ENCODE measurements at regions not wholly inside any gene's neighbourhood (a gene's known extent, or its start where the extent isn't known, plus 50 kb on each side); places are given as distances from the start of the nearest gene placed in this dataset.

DNA sequence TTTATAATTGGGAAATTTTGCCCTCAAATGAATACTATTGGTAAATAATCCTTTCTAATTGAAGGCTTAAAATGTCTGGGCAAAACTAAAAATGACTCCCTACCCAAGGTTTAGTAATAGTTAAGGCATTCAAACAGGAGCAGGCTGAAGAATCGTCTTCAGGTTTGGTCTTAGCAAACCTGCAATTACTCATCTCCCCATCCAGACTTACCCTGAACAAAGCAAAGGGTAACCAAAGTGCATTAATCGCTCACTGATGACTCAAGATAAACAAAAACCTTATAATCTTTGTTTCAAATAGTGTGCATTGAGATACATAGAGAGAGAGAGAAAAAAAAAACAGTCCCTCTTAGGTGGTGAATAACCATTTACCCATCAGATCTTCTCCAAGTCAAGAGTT is 225.5 kb downstream of the BMP2 start:
- no peaks in the 10 kb centered on the region for H3K4me1 Mint-ChIP-seq (ENCODE audit: low read depth)
- no peak for DNase-seq (ENCODE audit: low spot score)
- no peak overlapping the region for H3K27ac Mint-ChIP-seq
- no peak overlapping the region for H3K4me3 Mint-ChIP-seq (ENCODE audit: low read depth)
- intact Hi-C loops (cut with micrococcal nuclease): no loop called here
- peaks cover 34% of the 10 kb centered on the region for H3K9me3 Mint-ChIP-seq
- no peaks in the 10 kb centered on the region for H3K27me3 Mint-ChIP-seq (ENCODE audit: low read depth)
- H3K36me3 Mint-ChIP-seq (ENCODE audit: low read depth): no peaks in the 10 kb centered on the region

GRCh38 chr20:6993511-6993910 is 226.0 kb downstream of the BMP2 start:
- no peak for DNase-seq (ENCODE audit: low spot score)
- Mint-ChIP-seq H3K27me3 (ENCODE audit: low read depth) (no peaks in the 10 kb centered on the region), H3K27ac (no peak overlapping the region), H3K4me3 (ENCODE audit: low read depth) (no peak overlapping the region), H3K36me3 (ENCODE audit: low read depth) (no peaks in the 10 kb centered on the region), H3K4me1 (ENCODE audit: low read depth) (no peaks in the 10 kb centered on the region), H3K9me3 (peaks cover 31% of the 10 kb centered on the region)
- intact Hi-C loops (cut with micrococcal nuclease): no loop called here

GRCh38 chr20:6994452-6994851 is 227.0 kb downstream of the BMP2 start:
- intact Hi-C loops (cut with micrococcal nuclease): no loop called here
- H3K36me3 Mint-ChIP-seq (ENCODE audit: low read depth): no peaks in the 10 kb centered on the region
- no peak overlapping the region for H3K4me3 Mint-ChIP-seq (ENCODE audit: low read depth)
- no peak for DNase-seq (ENCODE audit: low spot score)
- H3K27me3 Mint-ChIP-seq (ENCODE audit: low read depth): no peaks in the 10 kb centered on the region
- no peaks in the 10 kb centered on the region for H3K4me1 Mint-ChIP-seq (ENCODE audit: low read depth)
- peaks cover 28% of the 10 kb centered on the region for H3K9me3 Mint-ChIP-seq
- H3K27ac Mint-ChIP-seq: no peak overlapping the region

DNA sequence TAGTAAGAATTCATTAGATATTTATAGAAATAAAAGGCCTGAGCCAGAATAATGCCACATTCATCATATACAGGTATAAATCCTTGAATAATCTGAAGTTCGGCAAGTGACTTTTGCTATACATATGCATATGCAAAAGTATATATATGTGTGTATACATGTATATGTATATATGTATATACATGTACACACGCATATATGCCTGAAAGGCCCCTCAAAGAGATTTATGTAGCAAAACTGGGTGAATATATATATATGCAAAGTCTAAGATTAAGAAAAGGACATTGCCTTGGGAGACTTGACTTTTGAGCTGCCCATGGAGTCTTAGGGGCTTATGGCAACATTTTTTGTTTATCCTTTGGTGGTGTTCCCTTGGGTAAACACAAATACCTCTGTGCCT is 231.4 kb downstream of the BMP2 start:
- Mint-ChIP-seq H3K27ac (no peak overlapping the region), H3K36me3 (ENCODE audit: low read depth) (no peaks in the 10 kb centered on the region), H3K4me1 (ENCODE audit: low read depth) (no peaks in the 10 kb centered on the region), H3K4me3 (ENCODE audit: low read depth) (no peak overlapping the region), H3K27me3 (ENCODE audit: low read depth) (no peaks in the 10 kb centered on the region), H3K9me3 (peaks cover 30% of the 10 kb centered on the region)
- intact Hi-C loops (cut with micrococcal nuclease): no loop called here
- DNase-seq (ENCODE audit: low spot score): no peak

- peaks cover 25% of the 10 kb centered on the region for H3K9me3 Mint-ChIP-seq
- intact Hi-C loops (cut with micrococcal nuclease): no loop called here
- no peaks in the 10 kb centered on the region for H3K27me3 Mint-ChIP-seq (ENCODE audit: low read depth)
- H3K4me1 Mint-ChIP-seq (ENCODE audit: low read depth): no peaks in the 10 kb centered on the region
- H3K4me3 Mint-ChIP-seq (ENCODE audit: low read depth): no peak overlapping the region
- H3K36me3 Mint-ChIP-seq (ENCODE audit: low read depth): no peaks in the 10 kb centered on the region
- no peak for DNase-seq (ENCODE audit: low spot score)
- no peak overlapping the region for H3K27ac Mint-ChIP-seq
Observed at GRCh38 chr20:6999381-6999780, 231.9 kb downstream of the BMP2 start.

DNA sequence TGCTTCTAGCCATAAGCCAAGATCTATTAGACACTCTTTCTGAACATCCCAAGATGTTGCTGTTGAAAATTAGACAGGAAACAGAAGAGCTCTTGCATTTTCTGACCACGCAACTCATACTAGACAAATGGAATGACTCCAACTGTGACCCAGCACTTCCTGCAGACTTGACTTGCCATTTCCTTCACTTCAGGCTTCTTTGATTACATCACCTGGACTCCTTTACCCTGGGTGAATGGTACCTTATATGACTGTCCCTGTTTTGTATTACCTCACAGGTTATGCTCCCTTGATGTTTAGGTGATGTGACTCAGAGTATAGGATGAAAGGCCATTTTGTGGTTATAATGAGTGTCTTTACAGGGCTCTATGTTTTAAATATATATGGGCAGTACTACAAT is 236.1 kb downstream of the BMP2 start:
- Mint-ChIP-seq H3K4me1 (ENCODE audit: low read depth) (no peaks in the 10 kb centered on the region), H3K9me3 (peaks cover 34% of the 10 kb centered on the region), H3K36me3 (ENCODE audit: low read depth) (no peaks in the 10 kb centered on the region), H3K4me3 (ENCODE audit: low read depth) (no peak overlapping the region), H3K27ac (no peak overlapping the region), H3K27me3 (ENCODE audit: low read depth) (no peaks in the 10 kb centered on the region)
- no peak for DNase-seq (ENCODE audit: low spot score)
- intact Hi-C loops (cut with micrococcal nuclease): no loop called here

- intact Hi-C loops (cut with micrococcal nuclease): no loop called here
- no peak for DNase-seq (ENCODE audit: low spot score)
- no peak overlapping the region for H3K27ac Mint-ChIP-seq
- H3K9me3 Mint-ChIP-seq: peaks cover 41% of the 10 kb centered on the region
- no peaks in the 10 kb centered on the region for H3K27me3 Mint-ChIP-seq (ENCODE audit: low read depth)
- H3K4me1 Mint-ChIP-seq (ENCODE audit: low read depth): no peaks in the 10 kb centered on the region
- no peak overlapping the region for H3K4me3 Mint-ChIP-seq (ENCODE audit: low read depth)
- no peaks in the 10 kb centered on the region for H3K36me3 Mint-ChIP-seq (ENCODE audit: low read depth)
Observed at GRCh38 chr20:7004801-7005200, 237.3 kb downstream of the BMP2 start.

DNA sequence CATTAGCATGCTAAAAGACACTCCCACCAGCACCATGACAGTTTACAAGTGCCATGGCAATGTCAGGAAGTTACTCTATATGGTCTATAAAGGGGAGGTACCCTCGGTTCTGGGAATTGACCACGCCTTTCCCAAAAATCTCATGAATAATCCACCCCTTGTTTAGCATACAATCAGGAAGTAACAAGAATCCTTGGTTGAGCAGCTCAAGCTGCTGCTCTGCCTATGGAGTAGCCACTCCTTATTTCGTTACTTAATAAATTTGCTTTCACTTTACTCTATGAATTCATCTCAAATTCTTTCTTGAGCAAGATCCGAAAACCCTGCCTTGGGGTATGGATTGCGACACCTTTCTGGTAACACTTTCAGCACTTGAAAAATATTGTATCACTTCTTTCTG is 243.0 kb downstream of the BMP2 start:
- Mint-ChIP-seq H3K4me1 (ENCODE audit: low read depth) (no peaks in the 10 kb centered on the region), H3K4me3 (ENCODE audit: low read depth) (no peak overlapping the region), H3K9me3 (peaks cover 34% of the 10 kb centered on the region), H3K27ac (no peak overlapping the region), H3K36me3 (ENCODE audit: low read depth) (no peaks in the 10 kb centered on the region), H3K27me3 (ENCODE audit: low read depth) (no peaks in the 10 kb centered on the region)
- intact Hi-C loops (cut with micrococcal nuclease): no loop called here
- no peak for DNase-seq (ENCODE audit: low spot score)

DNA sequence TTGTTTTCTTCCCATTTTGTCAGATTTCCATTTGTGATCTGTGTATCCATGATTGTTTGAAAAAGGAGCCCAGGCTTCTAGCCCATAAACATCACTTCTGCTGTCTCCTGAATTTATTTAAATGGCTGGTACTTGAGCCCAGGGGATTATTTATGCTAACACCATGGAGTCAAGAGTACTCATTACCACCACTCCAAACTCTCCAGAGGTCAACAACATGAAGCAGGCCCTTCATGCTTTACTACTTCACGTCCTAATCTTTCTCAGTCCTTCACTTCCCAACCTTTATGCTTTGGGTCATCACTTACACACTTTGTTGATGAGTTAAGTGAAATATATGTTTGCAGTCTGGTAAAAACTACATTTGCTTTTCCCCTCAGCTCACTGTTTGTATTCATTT is 247.8 kb downstream of the BMP2 start:
- Mint-ChIP-seq H3K4me3 (ENCODE audit: low read depth) (no peak overlapping the region), H3K27ac (no peak overlapping the region), H3K36me3 (ENCODE audit: low read depth) (no peaks in the 10 kb centered on the region), H3K9me3 (peaks cover 13% of the 10 kb centered on the region), H3K4me1 (ENCODE audit: low read depth) (no peaks in the 10 kb centered on the region), H3K27me3 (ENCODE audit: low read depth) (no peaks in the 10 kb centered on the region)
- no peak for DNase-seq (ENCODE audit: low spot score)
- intact Hi-C loops (cut with micrococcal nuclease): no loop called here

GRCh38 chr20:7022597-7022996 is 255.1 kb downstream of the BMP2 start:
- Mint-ChIP-seq H3K27me3 (ENCODE audit: low read depth) (no peaks in the 10 kb centered on the region), H3K36me3 (ENCODE audit: low read depth) (no peaks in the 10 kb centered on the region), H3K27ac (no peak overlapping the region), H3K4me1 (ENCODE audit: low read depth) (no peaks in the 10 kb centered on the region), H3K9me3 (peaks cover 40% of the 10 kb centered on the region), H3K4me3 (ENCODE audit: low read depth) (no peak overlapping the region)
- DNase-seq (ENCODE audit: low spot score): no peak
- intact Hi-C loops (cut with micrococcal nuclease): no loop called here

DNA sequence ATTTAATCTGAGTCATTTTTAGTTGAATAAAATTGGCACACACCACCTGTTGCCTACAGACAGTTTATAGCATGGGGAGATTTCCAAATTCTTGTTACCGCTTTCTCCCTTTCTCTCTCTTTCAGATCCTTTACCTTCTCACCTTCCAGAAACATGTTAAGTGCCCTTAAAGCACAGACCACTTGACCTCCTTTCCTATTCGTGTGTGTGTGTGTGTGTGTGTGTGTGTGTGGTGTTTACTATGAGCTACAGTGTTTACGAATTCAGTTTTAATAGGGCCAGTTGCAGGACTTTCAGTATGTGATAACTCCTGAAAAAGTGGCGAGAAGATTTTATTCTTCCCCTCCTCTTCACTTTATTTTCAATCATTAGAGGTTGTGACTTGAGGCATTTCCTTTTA is 258.1 kb downstream of the BMP2 start:
- H3K27me3 Mint-ChIP-seq (ENCODE audit: low read depth): no peaks in the 10 kb centered on the region
- H3K4me1 Mint-ChIP-seq (ENCODE audit: low read depth): no peaks in the 10 kb centered on the region
- no peak overlapping the region for H3K27ac Mint-ChIP-seq
- DNase-seq (ENCODE audit: low spot score): no peak
- H3K9me3 Mint-ChIP-seq: peaks cover 37% of the 10 kb centered on the region
- intact Hi-C loops (cut with micrococcal nuclease): no loop called here
- no peaks in the 10 kb centered on the region for H3K36me3 Mint-ChIP-seq (ENCODE audit: low read depth)
- H3K4me3 Mint-ChIP-seq (ENCODE audit: low read depth): no peak overlapping the region

- H3K36me3 Mint-ChIP-seq (ENCODE audit: low read depth): no peaks in the 10 kb centered on the region
- H3K4me1 Mint-ChIP-seq (ENCODE audit: low read depth): no peaks in the 10 kb centered on the region
- no peaks in the 10 kb centered on the region for H3K27me3 Mint-ChIP-seq (ENCODE audit: low read depth)
- peaks cover 21% of the 10 kb centered on the region for H3K9me3 Mint-ChIP-seq
- intact Hi-C loops (cut with micrococcal nuclease): no loop called here
- no peak overlapping the region for H3K4me3 Mint-ChIP-seq (ENCODE audit: low read depth)
- H3K27ac Mint-ChIP-seq: no peak overlapping the region
- DNase-seq (ENCODE audit: low spot score): no peak
Observed at GRCh38 chr20:7029019-7029418, 261.5 kb downstream of the BMP2 start.

DNA sequence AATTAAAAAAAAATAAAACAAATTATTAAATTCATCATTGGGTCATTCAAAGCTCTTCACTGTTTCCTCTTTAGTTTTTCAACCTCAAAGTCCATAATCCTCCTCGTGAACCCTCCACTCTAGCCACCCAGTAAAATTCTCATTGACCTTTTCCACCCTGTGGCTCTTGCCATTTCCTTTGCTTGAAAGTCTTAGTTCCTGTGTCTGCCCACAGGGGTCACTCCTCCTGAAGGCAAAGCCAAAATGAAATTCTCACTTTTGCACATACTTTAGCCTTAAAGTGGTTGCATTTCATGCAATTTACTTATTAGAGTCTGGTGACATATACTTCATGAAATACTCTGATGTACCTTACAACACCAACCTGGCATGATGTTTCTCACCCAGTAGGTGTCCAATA is 263.7 kb downstream of the BMP2 start:
- Mint-ChIP-seq H3K9me3 (peaks cover 32% of the 10 kb centered on the region), H3K4me3 (ENCODE audit: low read depth) (no peak overlapping the region), H3K27ac (no peak overlapping the region), H3K36me3 (ENCODE audit: low read depth) (no peaks in the 10 kb centered on the region), H3K4me1 (ENCODE audit: low read depth) (no peaks in the 10 kb centered on the region), H3K27me3 (ENCODE audit: low read depth) (no peaks in the 10 kb centered on the region)
- no peak for DNase-seq (ENCODE audit: low spot score)
- intact Hi-C loops (cut with micrococcal nuclease): no loop called here

DNA sequence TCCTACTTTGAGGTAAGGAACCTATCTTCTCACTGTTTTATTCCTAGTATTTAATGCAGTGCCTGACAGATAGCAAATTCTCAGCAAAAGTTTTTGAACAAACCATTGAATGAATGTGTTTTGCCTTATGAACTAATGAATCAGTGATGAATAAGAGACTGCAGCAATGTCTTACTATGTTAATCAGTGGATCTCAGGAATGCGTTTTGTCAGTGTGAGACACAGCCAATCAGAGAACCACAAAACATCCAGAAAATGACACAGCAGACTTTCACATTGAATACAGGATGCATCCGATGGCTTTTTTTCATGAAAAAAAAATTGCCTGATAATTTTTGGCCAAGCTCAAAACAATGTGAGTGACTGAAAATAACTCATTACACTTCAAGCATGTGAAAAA is 270.5 kb downstream of the BMP2 start:
- H3K4me1 Mint-ChIP-seq (ENCODE audit: low read depth): no peaks in the 10 kb centered on the region

More for the DNA sequence above, 270.5 kb downstream of the BMP2 start:
- no peak for DNase-seq (ENCODE audit: low spot score)
- Mint-ChIP-seq H3K36me3 (ENCODE audit: low read depth) (no peaks in the 10 kb centered on the region), H3K4me3 (ENCODE audit: low read depth) (no peak overlapping the region), H3K27ac (no peak overlapping the region), H3K27me3 (ENCODE audit: low read depth) (no peaks in the 10 kb centered on the region), H3K9me3 (peaks cover 35% of the 10 kb centered on the region)
- intact Hi-C loops (cut with micrococcal nuclease): no loop called here
